Pancreas (tissue), 10 donors: ENCODE measurements at regions not wholly inside any gene's neighbourhood (a gene's known extent, or its start where the extent isn't known, plus 50 kb on each side); places are given as distances from the start of the nearest gene placed in this dataset.

Experiments
- ATAC-seq, 4 donors: fragments of 200-7000 bp; cut with Tn5 transposase; one replicate each; pipeline versions ENCODE4 v1.8.0 to v1.9.1; 2020; ENCODE audit warnings: mild to moderate bottlenecking in 4 of 4, moderate library complexity in 4 of 4
- DNase-seq, 6 donors: peaks; one replicate each; pipeline ENCODE4 v3.0.0-alpha.2; 2020
- FAIRE-seq: peaks from 2 replicates; lab custom pipeline; 2012; peaks lifted over from hg19 to GRCh38; lab: Jason Lieb, UNC
- H3K27ac ChIP-seq, 4 donors: fragments of 200-600 bp; sonication (generic); 1 replicate in 3 of 4; 2 replicates in 1 of 4; pipeline versions ENCODE4 v1.5.0 to v1.8.0; 2020
- H3K27me3 ChIP-seq, 4 donors: fragments of 200-600 bp; one replicate each; pipeline ENCODE4 v1.8.0; 2021
- H3K36me3 ChIP-seq, 3 donors: fragments of 200-600 bp; sonication (generic) in 1 of 3; one replicate each; pipeline versions ENCODE4 v1.5.0 to v1.8.0; 2020 to 2021
- H3K4me1 ChIP-seq, 3 donors: fragments of 200-600 bp; one replicate each; pipeline ENCODE4 v1.8.0; 2021
- H3K4me3 ChIP-seq, 4 donors: fragments of 200-600 bp; sonication (generic) in 2 of 4; one replicate each; pipeline versions ENCODE4 v1.5.0 to v1.8.0; 2020 to 2021
- H3K9me3 ChIP-seq, 4 donors: fragments of 200-600 bp; one replicate each; pipeline ENCODE4 v1.8.0; 2021
- CTCF ChIP-seq, 4 donors: fragments of 200-600 bp; sonication (generic) in 3 of 4; IDR thresholded peaks; one replicate each; pipeline versions ENCODE4 v1.5.0 to v1.8.0; 2021; ENCODE audit warnings: antibody characterized with exemption in 4 of 4
- WGBS, 2 donors: extraction: QIAGEN DNeasy Blood & Tissue Kit; methylation state at CpG; one replicate each; pipeline ENCODE4 v1.1.7; 2013; 5-methylcytosine and 5-hydroxymethylcytosine counted together
- intact Hi-C, 3 donors: fragments of 100-400 bp; cut with DNase I; formaldehyde crosslinking; loops; one replicate each; pipeline versions ENCODE4 v1.11.1 to v1.14.2; 2022
- donor health status: healthy with polysubstance abuse.
- donor health status: DM: no; HTN: no; CAD: no; lungs with moderate emphysema.
- donor health status: DM: no; HTN: no; CAD: no.
- donor health status: control.
- donor health status: control.
- donor health status: Bipolar disorder and iron deficiency.
- donor health status: DM: yes; HTN: yes; CAD: no.
- donor health status: DM: no; HTN: no; CAD: no.
- donor health status: DM: no; HTN: no; CAD: no.
- donor health status: DM: yes; HTN: yes; CAD: no.

GRCh38 chr13:69567514-69567913 is 540.1 kb upstream of the ATXN8OS start:
- WGBS, 2 donors: 32 to 39% methylated on average over 2 of the region's 2 CpGs
- H3K27ac ChIP-seq: no peak overlapping the region
- H3K27me3 ChIP-seq: no peaks in the 10 kb centered on the region
- DNase-seq: no peak
- H3K4me1 ChIP-seq: peaks cover 0 to 5% (median 0%) of the 10 kb centered on the region in 3 donors
- intact Hi-C loops: no loop called here
- TF ChIP-seq CTCF (IDR thresholded peaks at IDR 0.05): no peak
- no peaks in the 10 kb centered on the region for H3K36me3 ChIP-seq
- FAIRE-seq: no peak
- no peak for ATAC-seq
- no peak overlapping the region for H3K4me3 ChIP-seq
- no peaks in the 10 kb centered on the region for H3K9me3 ChIP-seq

- DNase-seq (no peak), ATAC-seq (no peak), FAIRE-seq (no peak)
- no peak overlapping the region for H3K27ac ChIP-seq
- H3K4me3 ChIP-seq: no peak overlapping the region
- 92 to 93% methylated on average over 6 of the region's 6 CpGs for WGBS, 2 donors
- H3K9me3 ChIP-seq: no peaks in the 10 kb centered on the region
- intact Hi-C loops: no loop called here
- H3K27me3 ChIP-seq: no peaks in the 10 kb centered on the region
- no peaks in the 10 kb centered on the region for H3K36me3 ChIP-seq
- TF ChIP-seq CTCF (IDR thresholded peaks at IDR 0.05): no peak
- H3K4me1 ChIP-seq: peaks cover 0 to 5% (median 0%) of the 10 kb centered on the region in 3 donors
Measured at GRCh38 chr13:69566104-69566716, 541.4 kb upstream of the ATXN8OS start.

- Histone ChIP-seq H3K9me3 (no peaks in the 10 kb centered on the region), H3K4me3 (no peak overlapping the region), H3K27me3 (no peaks in the 10 kb centered on the region), H3K4me1 (peaks cover 0 to 5% (median 0%) of the 10 kb centered on the region in 3 donors), H3K27ac (no peak overlapping the region), H3K36me3 (no peaks in the 10 kb centered on the region)
- WGBS, 2 donors: 53 to 61% methylated on average over 4 of the region's 4 CpGs
- no peak for FAIRE-seq
- ATAC-seq: peak; percentile 38 to 51 (median 44)
- DNase-seq: no peak
- TF ChIP-seq CTCF (IDR thresholded peaks at IDR 0.05): no peak
- intact Hi-C loops: no loop called here
Measured at GRCh38 chr13:69565334-69565733, 542.3 kb upstream of the ATXN8OS start.

- peak in 1 of 4 donors; percentile 44 for ATAC-seq
Measured at GRCh38 chr13:69556540-69557196, 551.0 kb upstream of the ATXN8OS start.

More at GRCh38 chr13:69556540-69557196, 551.0 kb upstream of the ATXN8OS start:
- H3K4me1 ChIP-seq: no peaks in the 10 kb centered on the region
- no peaks in the 10 kb centered on the region for H3K9me3 ChIP-seq
- H3K4me3 ChIP-seq: no peak overlapping the region
- WGBS, 2 donors: 56 to 69% methylated on average over 5 of the region's 5 CpGs
- DNase-seq: no peak
- TF ChIP-seq CTCF (IDR thresholded peaks at IDR 0.05): no peak
- H3K27me3 ChIP-seq: no peaks in the 10 kb centered on the region
- H3K36me3 ChIP-seq: no peaks in the 10 kb centered on the region
- intact Hi-C loops: no loop called here
- H3K27ac ChIP-seq: no peak overlapping the region
- no peak for FAIRE-seq
